ENCODE measurements at regions not wholly inside any gene's neighbourhood (a gene's known extent, or its start where the extent isn't known, plus 50 kb on each side); places are given as distances from the start of the nearest gene placed in this dataset.

- TF ChIP-seq CTCF (IDR thresholded peaks at IDR 0.05) (no peak), POLR2AphosphoS5 (IDR thresholded peaks at IDR 0.05) (no peak), EP300 (IDR thresholded peaks at IDR 0.05) (no peak), POLR2A (IDR thresholded peaks at IDR 0.05) (no peak)
Observed at GRCh38 chr12:113663396-113663795, 191.7 kb upstream of the LHX5 start.

Data from sigmoid colon (tissue), 4 donors.